GM12878 (cell line): ENCODE measurements at regions not wholly inside any gene's neighbourhood (a gene's known extent, or its start where the extent isn't known, plus 50 kb on each side); places are given as distances from the start of the nearest gene placed in this dataset.

Experiments used
- CBX5 ChIP-seq: sonication (generic); IDR thresholded peaks from 2 replicates; pipeline ENCODE4 v1.6.1; 2016; ENCODE audit warnings: low read depth, moderate library complexity, mild to moderate bottlenecking, inconsistent platforms
- CEBPB ChIP-seq, 2 experiments: fragments of 150-350 bp in 1 of 2; IDR thresholded peaks; 2 replicates each; pipeline ENCODE4 v1.6.1; 2012 to 2014; ENCODE audit warnings: low read depth in 2 of 2, low read length in 2 of 2, borderline replicate concordance in 1 of 2, inconsistent platforms in 1 of 2
- SMARCA5 ChIP-seq: fragments of 450-650 bp; IDR thresholded peaks from 2 replicates; pipeline ENCODE4 v1.6.1; 2017; ENCODE audit warnings: mild to moderate bottlenecking
- SP1 ChIP-seq: IDR thresholded peaks from one replicate; pipeline ENCODE4 v1.6.1; 2011; ENCODE audit warnings: low read depth, low read length
- ZNF24 ChIP-seq: fragments of 450-650 bp; IDR thresholded peaks from 2 replicates; pipeline ENCODE4 v1.6.1; 2017; ENCODE audit warnings: antibody characterized with exemption, mild to moderate bottlenecking
- TF ChIP-seq, protein P1 (sequence below): fragments of 450-650 bp; formaldehyde crosslinking; IDR thresholded peaks from 2 replicates; pipeline ENCODE4 v1.4.0; 2020; ENCODE audit warnings: mild to moderate bottlenecking, moderate library complexity
- TF ChIP-seq, protein P2 (sequence below), 3 experiments: IDR thresholded peaks in 2 of 3; conservative IDR thresholded peaks in 1 of 3; 2 replicates each; pipeline ENCODE4 v1.5.1; 2011; ENCODE audit warnings: low read depth in 3 of 3, low read length in 3 of 3, mild to moderate bottlenecking in 3 of 3, control low read depth in 2 of 3, moderate library complexity in 2 of 3, inconsistent platforms in 1 of 3, mixed read lengths in 1 of 3; ENCODE audit not compliant: control insufficient read depth in 2 of 3, insufficient read depth in 1 of 3; ENCODE audit errors: extremely low read depth in 1 of 3
- TF ChIP-seq, protein P3 (sequence below): IDR thresholded peaks from 2 replicates; pipeline ENCODE4 v1.6.1; 2011; ENCODE audit warnings: low read depth, low read length, improper control_type of control experiment, borderline replicate concordance
- TF ChIP-seq, protein P4 (sequence below): fragments of 450-650 bp; IDR thresholded peaks from 2 replicates; pipeline ENCODE4 v1.6.1; 2018; ENCODE audit warnings: borderline replicate concordance, mild to moderate bottlenecking; ENCODE audit not compliant: partially characterized antibody
- TF ChIP-seq, protein P5 (sequence below): fragments of 450-650 bp; IDR thresholded peaks from 2 replicates; pipeline ENCODE4 v1.6.1; 2017; ENCODE audit warnings: low read depth, mild to moderate bottlenecking, moderate library complexity

DNA sequence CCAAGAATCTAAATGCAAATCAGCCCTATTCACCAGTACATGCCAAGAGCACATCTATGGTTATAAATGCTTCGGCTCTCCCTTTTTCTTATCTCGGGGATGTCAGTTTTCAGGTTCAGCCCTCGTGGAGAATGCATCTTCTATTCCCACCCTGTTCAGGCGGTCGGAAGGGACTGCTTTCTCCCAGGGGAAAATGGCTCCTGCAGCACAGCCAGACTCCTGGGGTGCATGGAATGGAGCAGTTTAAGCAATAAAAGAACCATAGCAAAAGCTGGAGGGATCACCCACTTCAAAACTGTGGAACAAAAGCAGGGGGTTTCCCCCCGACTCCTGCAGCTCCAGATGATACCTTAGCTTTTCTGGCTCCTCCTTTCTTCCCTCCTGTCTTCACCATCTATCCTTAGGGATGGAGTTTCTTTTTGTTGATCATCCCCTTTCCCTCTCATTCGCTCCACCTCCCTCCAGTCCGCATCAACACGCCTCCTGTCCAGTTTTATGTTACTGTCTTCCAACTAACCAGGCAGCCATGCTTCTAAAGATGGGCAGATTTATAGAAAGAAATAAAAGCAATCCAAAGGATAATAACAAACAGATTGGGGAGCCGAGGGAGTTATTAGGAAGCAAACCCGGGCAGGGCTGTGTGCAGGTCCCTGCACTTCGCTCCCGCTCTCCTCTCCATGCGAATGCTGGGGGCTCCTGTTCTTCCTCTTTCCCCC, 356.2 kb upstream of the SMIM21 start:
- TF ChIP-seq, protein P1, sequence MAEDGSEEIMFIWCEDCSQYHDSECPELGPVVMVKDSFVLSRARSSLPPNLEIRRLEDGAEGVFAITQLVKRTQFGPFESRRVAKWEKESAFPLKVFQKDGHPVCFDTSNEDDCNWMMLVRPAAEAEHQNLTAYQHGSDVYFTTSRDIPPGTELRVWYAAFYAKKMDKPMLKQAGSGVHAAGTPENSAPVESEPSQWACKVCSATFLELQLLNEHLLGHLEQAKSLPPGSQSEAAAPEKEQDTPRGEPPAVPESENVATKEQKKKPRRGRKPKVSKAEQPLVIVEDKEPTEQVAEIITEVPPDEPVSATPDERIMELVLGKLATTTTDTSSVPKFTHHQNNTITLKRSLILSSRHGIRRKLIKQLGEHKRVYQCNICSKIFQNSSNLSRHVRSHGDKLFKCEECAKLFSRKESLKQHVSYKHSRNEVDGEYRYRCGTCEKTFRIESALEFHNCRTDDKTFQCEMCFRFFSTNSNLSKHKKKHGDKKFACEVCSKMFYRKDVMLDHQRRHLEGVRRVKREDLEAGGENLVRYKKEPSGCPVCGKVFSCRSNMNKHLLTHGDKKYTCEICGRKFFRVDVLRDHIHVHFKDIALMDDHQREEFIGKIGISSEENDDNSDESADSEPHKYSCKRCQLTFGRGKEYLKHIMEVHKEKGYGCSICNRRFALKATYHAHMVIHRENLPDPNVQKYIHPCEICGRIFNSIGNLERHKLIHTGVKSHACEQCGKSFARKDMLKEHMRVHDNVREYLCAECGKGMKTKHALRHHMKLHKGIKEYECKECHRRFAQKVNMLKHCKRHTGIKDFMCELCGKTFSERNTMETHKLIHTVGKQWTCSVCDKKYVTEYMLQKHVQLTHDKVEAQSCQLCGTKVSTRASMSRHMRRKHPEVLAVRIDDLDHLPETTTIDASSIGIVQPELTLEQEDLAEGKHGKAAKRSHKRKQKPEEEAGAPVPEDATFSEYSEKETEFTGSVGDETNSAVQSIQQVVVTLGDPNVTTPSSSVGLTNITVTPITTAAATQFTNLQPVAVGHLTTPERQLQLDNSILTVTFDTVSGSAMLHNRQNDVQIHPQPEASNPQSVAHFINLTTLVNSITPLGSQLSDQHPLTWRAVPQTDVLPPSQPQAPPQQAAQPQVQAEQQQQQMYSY (CRISPR knock-in tag): no peak
- TF ChIP-seq, protein P2, sequence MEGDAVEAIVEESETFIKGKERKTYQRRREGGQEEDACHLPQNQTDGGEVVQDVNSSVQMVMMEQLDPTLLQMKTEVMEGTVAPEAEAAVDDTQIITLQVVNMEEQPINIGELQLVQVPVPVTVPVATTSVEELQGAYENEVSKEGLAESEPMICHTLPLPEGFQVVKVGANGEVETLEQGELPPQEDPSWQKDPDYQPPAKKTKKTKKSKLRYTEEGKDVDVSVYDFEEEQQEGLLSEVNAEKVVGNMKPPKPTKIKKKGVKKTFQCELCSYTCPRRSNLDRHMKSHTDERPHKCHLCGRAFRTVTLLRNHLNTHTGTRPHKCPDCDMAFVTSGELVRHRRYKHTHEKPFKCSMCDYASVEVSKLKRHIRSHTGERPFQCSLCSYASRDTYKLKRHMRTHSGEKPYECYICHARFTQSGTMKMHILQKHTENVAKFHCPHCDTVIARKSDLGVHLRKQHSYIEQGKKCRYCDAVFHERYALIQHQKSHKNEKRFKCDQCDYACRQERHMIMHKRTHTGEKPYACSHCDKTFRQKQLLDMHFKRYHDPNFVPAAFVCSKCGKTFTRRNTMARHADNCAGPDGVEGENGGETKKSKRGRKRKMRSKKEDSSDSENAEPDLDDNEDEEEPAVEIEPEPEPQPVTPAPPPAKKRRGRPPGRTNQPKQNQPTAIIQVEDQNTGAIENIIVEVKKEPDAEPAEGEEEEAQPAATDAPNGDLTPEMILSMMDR (IDR thresholded peaks at IDR 0.05 in 2 of 3, conservative IDR thresholded peaks at IDR 0.05 in 1 of 3; ENCODE audit: control insufficient read depth in 2 of 3, extremely low read depth in 1 of 3, insufficient read depth in 1 of 3, low read depth in 3 of 3, low read length in 3 of 3): no peak
- TF ChIP-seq, protein P3, sequence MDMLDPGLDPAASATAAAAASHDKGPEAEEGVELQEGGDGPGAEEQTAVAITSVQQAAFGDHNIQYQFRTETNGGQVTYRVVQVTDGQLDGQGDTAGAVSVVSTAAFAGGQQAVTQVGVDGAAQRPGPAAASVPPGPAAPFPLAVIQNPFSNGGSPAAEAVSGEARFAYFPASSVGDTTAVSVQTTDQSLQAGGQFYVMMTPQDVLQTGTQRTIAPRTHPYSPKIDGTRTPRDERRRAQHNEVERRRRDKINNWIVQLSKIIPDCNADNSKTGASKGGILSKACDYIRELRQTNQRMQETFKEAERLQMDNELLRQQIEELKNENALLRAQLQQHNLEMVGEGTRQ: no peak
- TF ChIP-seq, protein P4, sequence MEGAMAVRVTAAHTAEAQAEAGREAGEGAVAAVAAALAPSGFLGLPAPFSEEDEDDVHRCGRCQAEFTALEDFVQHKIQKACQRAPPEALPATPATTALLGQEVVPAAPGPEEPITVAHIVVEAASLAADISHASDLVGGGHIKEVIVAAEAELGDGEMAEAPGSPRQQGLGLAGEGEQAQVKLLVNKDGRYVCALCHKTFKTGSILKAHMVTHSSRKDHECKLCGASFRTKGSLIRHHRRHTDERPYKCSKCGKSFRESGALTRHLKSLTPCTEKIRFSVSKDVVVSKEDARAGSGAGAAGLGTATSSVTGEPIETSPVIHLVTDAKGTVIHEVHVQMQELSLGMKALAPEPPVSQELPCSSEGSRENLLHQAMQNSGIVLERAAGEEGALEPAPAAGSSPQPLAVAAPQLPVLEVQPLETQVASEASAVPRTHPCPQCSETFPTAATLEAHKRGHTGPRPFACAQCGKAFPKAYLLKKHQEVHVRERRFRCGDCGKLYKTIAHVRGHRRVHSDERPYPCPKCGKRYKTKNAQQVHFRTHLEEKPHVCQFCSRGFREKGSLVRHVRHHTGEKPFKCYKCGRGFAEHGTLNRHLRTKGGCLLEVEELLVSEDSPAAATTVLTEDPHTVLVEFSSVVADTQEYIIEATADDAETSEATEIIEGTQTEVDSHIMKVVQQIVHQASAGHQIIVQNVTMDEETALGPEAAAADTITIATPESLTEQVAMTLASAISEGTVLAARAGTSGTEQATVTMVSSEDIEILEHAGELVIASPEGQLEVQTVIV: no peak
- TF ChIP-seq ZNF24 (no peak), CBX5 (no peak), SMARCA5 (no peak), CEBPB (IDR thresholded peaks at IDR 0.05; ENCODE audit: borderline replicate concordance in 1 of 2, low read depth in 2 of 2, low read length in 2 of 2) (no peak), SP1 (no peak)
- TF ChIP-seq, protein P5, sequence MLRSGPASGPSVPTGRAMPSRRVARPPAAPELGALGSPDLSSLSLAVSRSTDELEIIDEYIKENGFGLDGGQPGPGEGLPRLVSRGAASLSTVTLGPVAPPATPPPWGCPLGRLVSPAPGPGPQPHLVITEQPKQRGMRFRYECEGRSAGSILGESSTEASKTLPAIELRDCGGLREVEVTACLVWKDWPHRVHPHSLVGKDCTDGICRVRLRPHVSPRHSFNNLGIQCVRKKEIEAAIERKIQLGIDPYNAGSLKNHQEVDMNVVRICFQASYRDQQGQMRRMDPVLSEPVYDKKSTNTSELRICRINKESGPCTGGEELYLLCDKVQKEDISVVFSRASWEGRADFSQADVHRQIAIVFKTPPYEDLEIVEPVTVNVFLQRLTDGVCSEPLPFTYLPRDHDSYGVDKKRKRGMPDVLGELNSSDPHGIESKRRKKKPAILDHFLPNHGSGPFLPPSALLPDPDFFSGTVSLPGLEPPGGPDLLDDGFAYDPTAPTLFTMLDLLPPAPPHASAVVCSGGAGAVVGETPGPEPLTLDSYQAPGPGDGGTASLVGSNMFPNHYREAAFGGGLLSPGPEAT: no peak
